ENCODE measurements at regions not wholly inside any gene's neighbourhood (a gene's known extent, or its start where the extent isn't known, plus 50 kb on each side); places are given as distances from the start of the nearest gene placed in this dataset.

GRCh38 chr13:90412980-90413379, 934.5 kb upstream of the MIR17HG start:
- Histone ChIP-seq H3K4me1 (peaks cover 13% of the 10 kb centered on the region; the same call in 2 of the 3 replicates), H3K9me3 (no peaks in the 10 kb centered on the region), H3K27ac (no peak overlapping the region), H3K4me3 (no peak overlapping the region), H3K4me2 (no peak overlapping the region)
- FAIRE-seq, result no peak
- POLR2A ChIA-PET, result no interaction called here
- no peak for DNase-seq (ENCODE audit: low read depth in 1 of 2, low spot score in 1 of 2)
- 65% methylated on average over 2 of the region's 2 CpGs for WGBS (ENCODE audit: missing lambda C conversion rate)
- CTCF ChIA-PET, result no interaction called here
- no peak for ATAC-seq
- TF ChIP-seq HEYL (CRISPR knock-in tag; IDR thresholded peaks at IDR 0.05) (no peak), HOXB13 (CRISPR knock-in tag; IDR thresholded peaks at IDR 0.05; ENCODE audit: low read depth) (no peak), CHD2 (IDR thresholded peaks at IDR 0.05; ENCODE audit: low read length, partially characterized antibody) (no peak), PHF8 (IDR thresholded peaks at IDR 0.05; ENCODE audit: borderline replicate concordance, low read depth) (no peak), E2F6 (IDR thresholded peaks at IDR 0.05; ENCODE audit: borderline replicate concordance, low read depth) (no peak), USF2 (IDR thresholded peaks at IDR 0.05) (no peak), TP53 (CRISPR knock-in tag; IDR thresholded peaks at IDR 0.05) (no peak), RARB (CRISPR knock-in tag; IDR thresholded peaks at IDR 0.05) (no peak)

GRCh38 chr13:90413548-90413947, 933.9 kb upstream of the MIR17HG start:
- no peak overlapping the region for H3K4me3 ChIP-seq
- no peak overlapping the region for H3K4me2 ChIP-seq
- ChIA-PET CTCF (no interaction called here), POLR2A (no interaction called here)
- no peak for ATAC-seq
- peaks cover 13% of the 10 kb centered on the region; the same call in 2 of the 3 replicates for H3K4me1 ChIP-seq
- DNase-seq (ENCODE audit: low read depth in 1 of 2, low spot score in 1 of 2), result no peak
- no peak for FAIRE-seq
- 0% methylated on average over 1 of the region's 1 CpG for WGBS (ENCODE audit: missing lambda C conversion rate)
- no peaks in the 10 kb centered on the region for H3K9me3 ChIP-seq
- H3K27ac ChIP-seq, result no peak overlapping the region
- TF ChIP-seq HMGXB4 (CRISPR knock-in tag; IDR thresholded peaks at IDR 0.05; ENCODE audit: borderline replicate concordance), result no peak
- no peak for TF ChIP-seq RFX5 (IDR thresholded peaks at IDR 0.05)

- WGBS (ENCODE audit: missing lambda C conversion rate), result 37% methylated on average over 3 of the region's 3 CpGs
- DNase-seq (ENCODE audit: low read depth in 1 of 2, low spot score in 1 of 2), result peak; percentile 18 to 20
- Histone ChIP-seq H3K27ac (peak overlapping the region; percentile 7 to 54; a peak in 1 of 6 replicates), H3K4me3 (no peak overlapping the region), H3K4me1 (peaks cover 13% of the 10 kb centered on the region; the same call in 2 of the 3 replicates), H3K4me2 (peak overlapping the region; percentile 31), H3K9me3 (no peaks in the 10 kb centered on the region)
- POLR2A ChIA-PET, result no interaction called here
- CTCF ChIA-PET, result no interaction called here
- no peak for FAIRE-seq
- peak; percentile 80 to 81; a peak in 4 of 6 replicates for ATAC-seq
- TF ChIP-seq FOSL2 (IDR thresholded peaks at IDR 0.05) (no peak), FOSL2 (CRISPR knock-in tag; IDR thresholded peaks at IDR 0.05) (peak; percentile 53), ATOH8 (CRISPR knock-in tag; IDR thresholded peaks at IDR 0.05; ENCODE audit: low read depth) (no peak)
These were observed 932.5 kb upstream of the MIR17HG start for GRCh38 chr13:90414691-90415596.

GRCh38 chr13:90415902-90416301, 931.6 kb upstream of the MIR17HG start:
- ATAC-seq (no peak), FAIRE-seq (no peak), DNase-seq (ENCODE audit: low read depth in 1 of 2, low spot score in 1 of 2) (no peak)
- Histone ChIP-seq H3K4me1 (peaks cover 13% of the 10 kb centered on the region; the same call in 2 of the 3 replicates), H3K4me3 (no peak overlapping the region), H3K9me3 (no peaks in the 10 kb centered on the region), H3K4me2 (no peak overlapping the region), H3K27ac (peak overlapping the region in 1 of 2 experiments; percentile 51; a peak in 3 of 6 replicates)
- ChIA-PET CTCF (no interaction called here), POLR2A (no interaction called here)
- WGBS (ENCODE audit: missing lambda C conversion rate), result 51% methylated on average over 3 of the region's 3 CpGs
- no peak for TF ChIP-seq RAD21 (conservative IDR thresholded peaks at IDR 0.05 in 1 of 2, IDR thresholded peaks at IDR 0.05 in 1 of 2)
- no peak for TF ChIP-seq EP300 (IDR thresholded peaks at IDR 0.05)
- TF ChIP-seq PBX3 (IDR thresholded peaks at IDR 0.05), result no peak
- no peak for TF ChIP-seq CBX8 (IDR thresholded peaks at IDR 0.05)
- TF ChIP-seq MAX (IDR thresholded peaks at IDR 0.05), result no peak
- TF ChIP-seq REST (IDR thresholded peaks at IDR 0.05), result no peak
- TF ChIP-seq TP53 (CRISPR knock-in tag; IDR thresholded peaks at IDR 0.05), result no peak
- TF ChIP-seq RARB (CRISPR knock-in tag; IDR thresholded peaks at IDR 0.05), result no peak
